Kidney (tissue), 13 donors: ENCODE measurements at regions not wholly inside any gene's neighbourhood (a gene's known extent, or its start where the extent isn't known, plus 50 kb on each side); places are given as distances from the start of the nearest gene placed in this dataset.

ENCODE experiments used
- DNase-seq, 5 donors: peaks; one replicate each; pipeline ENCODE4 v3.0.0-alpha.2; 2013 to 2020
- FAIRE-seq: peaks from 2 replicates; lab custom pipeline; 2012; peaks lifted over from hg19 to GRCh38; lab: Jason Lieb, UNC
- H3K27ac ChIP-seq, 2 donors: one replicate each; pipeline ENCODE4 v1.7.0; 2013; ENCODE audit warnings: low read depth in 2 of 2, low read length in 2 of 2, inconsistent platforms in 1 of 2
- H3K27me3 ChIP-seq: one replicate; pipeline ENCODE4 v1.7.1; 2013; ENCODE audit warnings: low read length, inconsistent platforms; ENCODE audit not compliant: control insufficient read depth, insufficient read depth
- H3K36me3 ChIP-seq, 3 donors: one replicate each; pipeline versions ENCODE4 v1.7.0 to v1.7.1; 2013; ENCODE audit warnings: low read length in 3 of 3, control low read depth in 1 of 3, inconsistent platforms in 1 of 3; ENCODE audit not compliant: insufficient read depth in 3 of 3, control insufficient read depth in 2 of 3
- H3K4me1 ChIP-seq, 3 donors: one replicate each; pipeline versions ENCODE4 v1.7.0 to v1.7.1; 2013; ENCODE audit warnings: low read length in 3 of 3, inconsistent platforms in 1 of 3, low read depth in 1 of 3; ENCODE audit not compliant: control insufficient read depth in 2 of 3, insufficient read depth in 2 of 3
- H3K4me3 ChIP-seq, 3 donors: one replicate each; pipeline versions ENCODE4 v1.7.0 to v1.8.1; 2013; ENCODE audit warnings: low read length in 3 of 3, control low read depth in 1 of 3, inconsistent platforms in 1 of 3
- H3K9ac ChIP-seq, 3 donors: one replicate each; pipeline versions ENCODE4 v1.7.0 to v1.7.1; 2013; ENCODE audit warnings: low read length in 3 of 3, control low read depth in 1 of 3, inconsistent platforms in 1 of 3
- H3K9me3 ChIP-seq, 3 donors: one replicate each; pipeline versions ENCODE4 v1.7.0 to v1.7.1; 2013; ENCODE audit warnings: low read length in 3 of 3, control low read depth in 1 of 3, inconsistent platforms in 1 of 3; ENCODE audit not compliant: control insufficient read depth in 2 of 3, insufficient read depth in 1 of 3
- CTCF ChIP-seq: IDR thresholded peaks from 3 replicates; pipeline ENCODE4 v1.5.1; 2012; ENCODE audit warnings: mild to moderate bottlenecking, moderate library complexity, borderline replicate concordance; ENCODE audit not compliant: insufficient read depth; ENCODE audit errors: extremely low read depth
- intact Hi-C: fragments of 100-400 bp; cut with DNase I; formaldehyde crosslinking; loops from one replicate; pipeline ENCODE4 v1.11.1; 2022
- donor health status: control.
- donor health status: control.
- donor health status: control.
- donor health status: control.
- donor health status: control.
- donor health status: DM: yes; HTN: yes; CAD: no.
- donor health status: Normal renal cell carcinoma (clear cell type).

GRCh38 chr15:62430552-62430951, 265.5 kb upstream of the C2CD4B start:
- FAIRE-seq = no peak
- H3K9ac ChIP-seq = no peak overlapping the region

GRCh38 chr15:62431008-62431797, 266.1 kb upstream of the C2CD4B start:
- H3K9me3 ChIP-seq = no peaks in the 10 kb centered on the region
- no peak for FAIRE-seq
- no peaks in the 10 kb centered on the region for H3K27me3 ChIP-seq
- intact Hi-C loops = no loop called here
- DNase-seq = no peak
- no peak for TF ChIP-seq CTCF
- peaks cover 0 to 8% (median 0%) of the 10 kb centered on the region in 3 donors for H3K4me1 ChIP-seq
- H3K9ac ChIP-seq = no peak overlapping the region
- H3K4me3 ChIP-seq = no peak overlapping the region
- H3K36me3 ChIP-seq = no peaks in the 10 kb centered on the region
- H3K27ac ChIP-seq = no peak overlapping the region

More at GRCh38 chr15:62430552-62430951, 265.5 kb upstream of the C2CD4B start:
- no peak for DNase-seq
- no peaks in the 10 kb centered on the region for H3K36me3 ChIP-seq
- H3K9me3 ChIP-seq = no peaks in the 10 kb centered on the region
- no peaks in the 10 kb centered on the region for H3K27me3 ChIP-seq
- peaks cover 0 to 5% (median 0%) of the 10 kb centered on the region in 3 donors for H3K4me1 ChIP-seq
- no peak overlapping the region for H3K4me3 ChIP-seq
- no peak overlapping the region for H3K27ac ChIP-seq
- TF ChIP-seq CTCF = no peak
- intact Hi-C loops = no loop called here

GRCh38 chr15:62431817-62432216, 266.7 kb upstream of the C2CD4B start:
- DNase-seq (no peak), FAIRE-seq (no peak)
- H3K4me3 ChIP-seq = no peak overlapping the region
- no peak for TF ChIP-seq CTCF
- no peaks in the 10 kb centered on the region for H3K9me3 ChIP-seq
- H3K4me1 ChIP-seq = peaks cover 0 to 5% (median 0%) of the 10 kb centered on the region in 3 donors
- H3K27ac ChIP-seq = no peak overlapping the region
- no peak overlapping the region for H3K9ac ChIP-seq
- no peaks in the 10 kb centered on the region for H3K36me3 ChIP-seq
- intact Hi-C loops = no loop called here
- no peaks in the 10 kb centered on the region for H3K27me3 ChIP-seq
